BE2C (cell line): ENCODE measurements at regions not wholly inside any gene's neighbourhood (a gene's known extent, or its start where the extent isn't known, plus 50 kb on each side); places are given as distances from the start of the nearest gene placed in this dataset.
A peak's percentile ranks its signal among the peaks of the same experiment; 100 is the strongest.

Source experiments
- DNase-seq: peaks from one replicate; pipeline ENCODE4 v3.0.0-alpha.2; 2020
- H3K27me3 ChIP-seq: fragments of 250-450 bp; sonication (Bioruptor Pico); 2 replicates; pipeline ENCODE4 v1.5.1; 2020; ENCODE audit warnings: mild to moderate bottlenecking
- H3K36me3 ChIP-seq: fragments of 250-450 bp; sonication (Bioruptor Pico); 2 replicates; pipeline ENCODE4 v1.5.1; 2020; ENCODE audit warnings: mild to moderate bottlenecking
- H3K4me1 ChIP-seq: fragments of 250-450 bp; sonication (Bioruptor Pico); 2 replicates; pipeline ENCODE4 v1.5.1; 2020
- H3K4me3 ChIP-seq: 2 replicates; pipeline ENCODE4 v1.5.1; 2011; ENCODE audit warnings: low read depth, low read length
- H3K9me3 ChIP-seq: fragments of 250-450 bp; sonication (Bioruptor Pico); 2 replicates; pipeline ENCODE4 v1.5.1; 2020
- CTCF ChIP-seq: IDR thresholded peaks from 2 replicates; pipeline ENCODE4 v1.5.1; 2012; ENCODE audit warnings: mild to moderate bottlenecking, low read depth, low read length

- H3K4me1 ChIP-seq = peaks cover 2% of the 10 kb centered on the region; the same call in 1 of the 2 replicates
- TF ChIP-seq CTCF = no peak
- no peaks in the 10 kb centered on the region for H3K27me3 ChIP-seq
- no peaks in the 10 kb centered on the region for H3K9me3 ChIP-seq
- no peaks in the 10 kb centered on the region for H3K36me3 ChIP-seq
- no peak for DNase-seq
- H3K4me3 ChIP-seq = no peak overlapping the region
Observed at GRCh38 chr18:67354692-67355091, 161.8 kb downstream of the DSEL start.

- peak; percentile 20 for DNase-seq
- no peaks in the 10 kb centered on the region for H3K36me3 ChIP-seq
- no peaks in the 10 kb centered on the region for H3K27me3 ChIP-seq
- TF ChIP-seq CTCF = no peak
- no peaks in the 10 kb centered on the region for H3K4me1 ChIP-seq
- H3K9me3 ChIP-seq = no peaks in the 10 kb centered on the region
- no peak overlapping the region for H3K4me3 ChIP-seq
Observed at GRCh38 chr18:67354091-67354490, 162.4 kb downstream of the DSEL start.

GRCh38 chr18:67347438-67347837, 169.1 kb downstream of the DSEL start:
- Histone ChIP-seq H3K4me3 (no peak overlapping the region), H3K36me3 (no peaks in the 10 kb centered on the region), H3K9me3 (no peaks in the 10 kb centered on the region), H3K27me3 (no peaks in the 10 kb centered on the region), H3K4me1 (no peaks in the 10 kb centered on the region)
- TF ChIP-seq CTCF = no peak
- DNase-seq = no peak

GRCh38 chr18:67342159-67342558, 174.4 kb downstream of the DSEL start:
- no peak overlapping the region for H3K4me3 ChIP-seq
- H3K27me3 ChIP-seq = no peaks in the 10 kb centered on the region
- no peak for DNase-seq
- no peaks in the 10 kb centered on the region for H3K36me3 ChIP-seq
- no peak for TF ChIP-seq CTCF
- H3K4me1 ChIP-seq = no peaks in the 10 kb centered on the region
- H3K9me3 ChIP-seq = no peaks in the 10 kb centered on the region

GRCh38 chr18:67337696-67338095, 178.8 kb downstream of the DSEL start:
- no peak for TF ChIP-seq CTCF
- H3K36me3 ChIP-seq = no peaks in the 10 kb centered on the region
- no peaks in the 10 kb centered on the region for H3K4me1 ChIP-seq
- no peak overlapping the region for H3K4me3 ChIP-seq
- DNase-seq = no peak
- H3K9me3 ChIP-seq = no peaks in the 10 kb centered on the region
- no peaks in the 10 kb centered on the region for H3K27me3 ChIP-seq

- Histone ChIP-seq H3K9me3 (no peaks in the 10 kb centered on the region), H3K4me1 (no peaks in the 10 kb centered on the region), H3K4me3 (no peak overlapping the region), H3K27me3 (no peaks in the 10 kb centered on the region), H3K36me3 (no peaks in the 10 kb centered on the region)
- no peak for TF ChIP-seq CTCF
- no peak for DNase-seq
Observed at GRCh38 chr18:67331857-67332256, 184.7 kb downstream of the DSEL start.
